ENCODE measurements at regions not wholly inside any gene's neighbourhood (a gene's known extent, or its start where the extent isn't known, plus 50 kb on each side); places are given as distances from the start of the nearest gene placed in this dataset.

- no peaks in the 10 kb centered on the region for H3K9me3 ChIP-seq (ENCODE audit: control insufficient read depth, low read depth, low read length)
- TF ChIP-seq EZH2 (IDR thresholded peaks at IDR 0.05; ENCODE audit: low read length) = no peak
- TF ChIP-seq, protein P1, sequence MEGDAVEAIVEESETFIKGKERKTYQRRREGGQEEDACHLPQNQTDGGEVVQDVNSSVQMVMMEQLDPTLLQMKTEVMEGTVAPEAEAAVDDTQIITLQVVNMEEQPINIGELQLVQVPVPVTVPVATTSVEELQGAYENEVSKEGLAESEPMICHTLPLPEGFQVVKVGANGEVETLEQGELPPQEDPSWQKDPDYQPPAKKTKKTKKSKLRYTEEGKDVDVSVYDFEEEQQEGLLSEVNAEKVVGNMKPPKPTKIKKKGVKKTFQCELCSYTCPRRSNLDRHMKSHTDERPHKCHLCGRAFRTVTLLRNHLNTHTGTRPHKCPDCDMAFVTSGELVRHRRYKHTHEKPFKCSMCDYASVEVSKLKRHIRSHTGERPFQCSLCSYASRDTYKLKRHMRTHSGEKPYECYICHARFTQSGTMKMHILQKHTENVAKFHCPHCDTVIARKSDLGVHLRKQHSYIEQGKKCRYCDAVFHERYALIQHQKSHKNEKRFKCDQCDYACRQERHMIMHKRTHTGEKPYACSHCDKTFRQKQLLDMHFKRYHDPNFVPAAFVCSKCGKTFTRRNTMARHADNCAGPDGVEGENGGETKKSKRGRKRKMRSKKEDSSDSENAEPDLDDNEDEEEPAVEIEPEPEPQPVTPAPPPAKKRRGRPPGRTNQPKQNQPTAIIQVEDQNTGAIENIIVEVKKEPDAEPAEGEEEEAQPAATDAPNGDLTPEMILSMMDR (optimal IDR thresholded peaks at IDR 0.05 in 1 of 3, IDR thresholded peaks at IDR 0.05 in 1 of 3, conservative IDR thresholded peaks at IDR 0.05 in 1 of 3; ENCODE audit: extremely low read depth in 1 of 3, insufficient read depth in 2 of 3, low read length in 3 of 3) = no peak
- no peaks in the 10 kb centered on the region for H3K9me1 ChIP-seq (ENCODE audit: control insufficient read depth, extremely low read depth, insufficient read depth, low read length)
- no peak overlapping the region for H2AFZ ChIP-seq (ENCODE audit: control insufficient read depth, low read length)
- FAIRE-seq = no peak
- no peak overlapping the region for H3K4me2 ChIP-seq (ENCODE audit: control insufficient read depth, extremely low read depth, insufficient read depth, low read depth, low read length)
- dilution Hi-C loops (cut with MboI; ENCODE audit: extremely low pct_ligation_motif_present, low sequenced_read_pairs) = no loop called here
- no peak for DNase-seq (ENCODE audit: low read depth, low spot score)
- H3K27ac ChIP-seq (ENCODE audit: control insufficient read depth, insufficient read depth, low read length) = no peak overlapping the region
- no peaks in the 10 kb centered on the region for H3K4me1 ChIP-seq (ENCODE audit: control insufficient read depth, extremely low read depth, insufficient read depth, low read length)
- H3K4me3 ChIP-seq (ENCODE audit: control insufficient read depth in 2 of 3, extremely low read depth in 1 of 3, insufficient read depth in 2 of 3, low read depth in 1 of 3, low read length in 3 of 3) = no peak overlapping the region
- no peaks in the 10 kb centered on the region for H4K20me1 ChIP-seq (ENCODE audit: control insufficient read depth, extremely low read depth, insufficient read depth, low read length)
- H3K27me3 ChIP-seq (ENCODE audit: control insufficient read depth, extremely low read depth, insufficient read depth, low read length) = no peaks in the 10 kb centered on the region
- H3K9ac ChIP-seq (ENCODE audit: control insufficient read depth, extremely low read depth, insufficient read depth, low read length) = no peak overlapping the region
- no peaks in the 10 kb centered on the region for H3K79me2 ChIP-seq (ENCODE audit: control insufficient read depth, insufficient read depth, low read length)
- no peaks in the 10 kb centered on the region for H3K36me3 ChIP-seq (ENCODE audit: control insufficient read depth in 2 of 2, extremely low read depth in 1 of 2, insufficient read depth in 2 of 2, low read length in 2 of 2)
Observed at GRCh38 chr4:132605551-132605950, 543.5 kb upstream of the PCDH10 start.

- DNase-seq (ENCODE audit: low read depth, low spot score) (no peak), FAIRE-seq (no peak)
- Histone ChIP-seq H3K4me2 (ENCODE audit: control insufficient read depth, extremely low read depth, insufficient read depth, low read depth, low read length) (no peak overlapping the region), H3K9ac (ENCODE audit: control insufficient read depth, extremely low read depth, insufficient read depth, low read length) (no peak overlapping the region), H3K4me1 (ENCODE audit: control insufficient read depth, extremely low read depth, insufficient read depth, low read length) (no peaks in the 10 kb centered on the region), H3K27ac (ENCODE audit: control insufficient read depth, insufficient read depth, low read length) (no peak overlapping the region), H2AFZ (ENCODE audit: control insufficient read depth, low read length) (no peak overlapping the region), H3K27me3 (ENCODE audit: control insufficient read depth, extremely low read depth, insufficient read depth, low read length) (no peaks in the 10 kb centered on the region), H3K36me3 (ENCODE audit: control insufficient read depth in 2 of 2, extremely low read depth in 1 of 2, insufficient read depth in 2 of 2, low read length in 2 of 2) (no peaks in the 10 kb centered on the region), H3K79me2 (ENCODE audit: control insufficient read depth, insufficient read depth, low read length) (no peaks in the 10 kb centered on the region), H3K9me1 (ENCODE audit: control insufficient read depth, extremely low read depth, insufficient read depth, low read length) (no peaks in the 10 kb centered on the region), H3K4me3 (ENCODE audit: control insufficient read depth in 2 of 3, extremely low read depth in 1 of 3, insufficient read depth in 2 of 3, low read depth in 1 of 3, low read length in 3 of 3) (no peak overlapping the region), H3K9me3 (ENCODE audit: control insufficient read depth, low read depth, low read length) (no peaks in the 10 kb centered on the region), H4K20me1 (ENCODE audit: control insufficient read depth, extremely low read depth, insufficient read depth, low read length) (no peaks in the 10 kb centered on the region)
- dilution Hi-C loops (cut with MboI; ENCODE audit: extremely low pct_ligation_motif_present, low sequenced_read_pairs) = no loop called here
- no peak for TF ChIP-seq EZH2 (IDR thresholded peaks at IDR 0.05; ENCODE audit: low read length)
- TF ChIP-seq, protein P1 (optimal IDR thresholded peaks at IDR 0.05 in 1 of 3, IDR thresholded peaks at IDR 0.05 in 1 of 3, conservative IDR thresholded peaks at IDR 0.05 in 1 of 3; ENCODE audit: extremely low read depth in 1 of 3, insufficient read depth in 2 of 3, low read length in 3 of 3) = peak in 1 of 3 experiments; percentile 20
Observed at GRCh38 chr4:132614682-132615081, 534.4 kb upstream of the PCDH10 start.
